Keratinocyte (primary cell): ENCODE measurements at regions not wholly inside any gene's neighbourhood (a gene's known extent, or its start where the extent isn't known, plus 50 kb on each side); places are given as distances from the start of the nearest gene placed in this dataset.

ENCODE experiments used
- EZH2 ChIP-seq: IDR thresholded peaks from one replicate; pipeline ENCODE4 v1.6.1; 2012; ENCODE audit warnings: inconsistent platforms, mild to moderate bottlenecking, low read length, moderate library complexity
- TF ChIP-seq, protein P1 (sequence below), 3 experiments: IDR thresholded peaks in 1 of 3; conservative IDR thresholded peaks in 1 of 3; optimal IDR thresholded peaks in 1 of 3; 2 replicates in 2 of 3; 3 replicates in 1 of 3; pipeline versions ENCODE3 to v1.5.1; 2011; ENCODE audit warnings: low read length in 3 of 3, mild to moderate bottlenecking in 3 of 3, moderate library complexity in 2 of 3, control low read depth in 1 of 3, inconsistent platforms in 1 of 3; ENCODE audit not compliant: insufficient read depth in 2 of 3; ENCODE audit errors: extremely low read depth in 1 of 3

GRCh38 chr3:194267744-194268653, 83.1 kb downstream of the CPN2 start:
- TF ChIP-seq, protein P1, sequence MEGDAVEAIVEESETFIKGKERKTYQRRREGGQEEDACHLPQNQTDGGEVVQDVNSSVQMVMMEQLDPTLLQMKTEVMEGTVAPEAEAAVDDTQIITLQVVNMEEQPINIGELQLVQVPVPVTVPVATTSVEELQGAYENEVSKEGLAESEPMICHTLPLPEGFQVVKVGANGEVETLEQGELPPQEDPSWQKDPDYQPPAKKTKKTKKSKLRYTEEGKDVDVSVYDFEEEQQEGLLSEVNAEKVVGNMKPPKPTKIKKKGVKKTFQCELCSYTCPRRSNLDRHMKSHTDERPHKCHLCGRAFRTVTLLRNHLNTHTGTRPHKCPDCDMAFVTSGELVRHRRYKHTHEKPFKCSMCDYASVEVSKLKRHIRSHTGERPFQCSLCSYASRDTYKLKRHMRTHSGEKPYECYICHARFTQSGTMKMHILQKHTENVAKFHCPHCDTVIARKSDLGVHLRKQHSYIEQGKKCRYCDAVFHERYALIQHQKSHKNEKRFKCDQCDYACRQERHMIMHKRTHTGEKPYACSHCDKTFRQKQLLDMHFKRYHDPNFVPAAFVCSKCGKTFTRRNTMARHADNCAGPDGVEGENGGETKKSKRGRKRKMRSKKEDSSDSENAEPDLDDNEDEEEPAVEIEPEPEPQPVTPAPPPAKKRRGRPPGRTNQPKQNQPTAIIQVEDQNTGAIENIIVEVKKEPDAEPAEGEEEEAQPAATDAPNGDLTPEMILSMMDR (optimal IDR thresholded peaks at IDR 0.05 in 1 of 3, IDR thresholded peaks at IDR 0.05 in 1 of 3, conservative IDR thresholded peaks at IDR 0.05 in 1 of 3; ENCODE audit: extremely low read depth in 1 of 3, insufficient read depth in 2 of 3, low read length in 3 of 3) = no peak
- TF ChIP-seq EZH2 = no peak
